ENCODE measurements at regions not wholly inside any gene's neighbourhood (a gene's known extent, or its start where the extent isn't known, plus 50 kb on each side); places are given as distances from the start of the nearest gene placed in this dataset.

DNA sequence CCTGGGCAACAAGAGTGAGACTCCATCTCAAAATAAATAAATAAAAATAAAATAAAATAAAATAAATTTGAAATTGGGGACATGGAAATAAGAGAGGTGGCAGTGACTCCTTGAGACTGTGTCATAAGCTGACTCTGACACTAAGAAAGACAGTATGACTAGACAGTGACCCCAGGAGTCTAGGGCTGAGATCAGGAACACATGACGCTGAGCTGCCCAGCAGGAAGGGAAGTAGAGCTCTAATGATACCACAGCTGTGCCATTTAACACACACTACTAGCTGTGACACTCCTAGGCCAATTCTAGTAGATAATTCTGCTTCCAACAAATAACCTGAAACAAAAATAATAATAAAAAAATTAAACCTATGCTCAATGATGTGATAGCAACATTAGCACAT lies 293.0 kb downstream of the SEC61B start:
- Histone ChIP-seq H3K9me3 (ENCODE audit: control insufficient read depth in 3 of 3, low read length in 3 of 3) (no peaks in the 10 kb centered on the region), H3K27me3 (ENCODE audit: control insufficient read depth in 3 of 3, insufficient read depth in 3 of 3, low read length in 3 of 3) (no peaks in the 10 kb centered on the region), H3K9ac (ENCODE audit: low read depth in 1 of 3, low read length in 3 of 3) (no peak overlapping the region), H3K4me1 (ENCODE audit: control insufficient read depth in 3 of 3, insufficient read depth in 3 of 3, low read length in 3 of 3) (no peaks in the 10 kb centered on the region), H3K36me3 (ENCODE audit: control insufficient read depth in 3 of 3, insufficient read depth in 3 of 3, low read length in 3 of 3) (no peaks in the 10 kb centered on the region), H3K4me3 (ENCODE audit: low read length in 3 of 3) (no peak overlapping the region), H3K27ac (ENCODE audit: low read depth, low read length) (no peak overlapping the region)

DNA sequence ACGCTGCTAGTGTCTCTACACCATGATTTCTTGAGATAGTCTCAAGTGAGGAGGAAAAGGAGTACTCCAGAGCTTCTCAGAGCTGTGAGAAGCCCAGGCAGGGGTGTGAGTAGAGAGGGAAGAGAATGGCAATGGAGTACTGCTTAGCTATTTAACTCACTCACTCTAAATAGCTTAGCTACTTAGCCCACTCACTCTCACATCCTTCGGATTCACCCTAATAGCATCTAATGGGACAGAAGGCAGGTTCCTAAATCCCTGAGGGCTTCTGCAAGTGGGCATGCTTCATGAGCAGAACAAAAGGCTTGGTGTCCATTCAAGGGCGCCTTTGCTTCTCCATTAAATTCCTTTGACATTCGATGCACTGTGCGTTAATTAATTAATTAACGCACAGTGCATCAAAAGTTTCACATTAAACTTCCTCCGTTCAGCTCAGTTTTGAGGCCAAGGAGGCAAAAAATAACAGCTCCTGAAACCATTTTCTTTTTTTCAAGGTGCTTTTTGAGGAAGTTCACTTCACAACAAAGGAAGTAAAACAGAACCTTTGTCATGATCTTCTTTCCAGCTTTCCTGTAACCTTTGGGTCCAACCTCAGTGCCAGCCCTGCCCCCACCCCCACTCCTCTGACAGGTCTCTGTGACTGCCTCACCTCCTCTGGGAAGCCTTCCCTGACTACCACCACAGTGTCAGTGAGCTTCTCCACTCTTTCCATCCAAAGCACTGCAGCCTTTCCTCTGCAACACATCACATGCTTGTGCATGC lies 294.0 kb downstream of the SEC61B start:
- H3K9ac ChIP-seq (ENCODE audit: low read depth in 1 of 3, low read length in 3 of 3), result no peak overlapping the region
- no peak overlapping the region for H3K4me3 ChIP-seq (ENCODE audit: low read length in 3 of 3)
- no peaks in the 10 kb centered on the region for H3K27me3 ChIP-seq (ENCODE audit: control insufficient read depth in 3 of 3, insufficient read depth in 3 of 3, low read length in 3 of 3)
- no peak overlapping the region for H3K27ac ChIP-seq (ENCODE audit: low read depth, low read length)
- H3K36me3 ChIP-seq (ENCODE audit: control insufficient read depth in 3 of 3, insufficient read depth in 3 of 3, low read length in 3 of 3), result no peaks in the 10 kb centered on the region
- H3K4me1 ChIP-seq (ENCODE audit: control insufficient read depth in 3 of 3, insufficient read depth in 3 of 3, low read length in 3 of 3), result no peaks in the 10 kb centered on the region
- H3K9me3 ChIP-seq (ENCODE audit: control insufficient read depth in 3 of 3, low read length in 3 of 3), result no peaks in the 10 kb centered on the region

DNA sequence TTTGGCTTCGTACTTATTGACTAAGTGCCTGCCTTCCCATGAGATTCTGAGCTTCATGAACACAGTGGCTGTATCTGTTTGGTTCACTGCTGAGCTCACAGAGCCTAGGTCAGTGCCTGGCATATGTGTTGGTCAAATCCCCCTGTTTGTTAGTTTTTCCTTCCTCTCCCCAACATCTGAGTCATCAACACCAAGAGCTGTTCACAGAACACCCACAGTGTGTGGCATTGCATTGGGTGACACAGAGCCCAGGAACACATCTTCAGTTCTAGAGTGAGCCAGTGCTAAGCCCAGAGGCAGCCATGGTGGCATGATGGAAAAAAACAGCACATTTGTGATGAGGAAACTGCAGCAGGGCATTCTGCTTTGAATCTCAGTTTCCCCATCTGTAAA lies 294.6 kb downstream of the SEC61B start:
- H3K4me3 ChIP-seq (ENCODE audit: low read length in 3 of 3), result no peak overlapping the region
- no peaks in the 10 kb centered on the region for H3K9me3 ChIP-seq (ENCODE audit: control insufficient read depth in 3 of 3, low read length in 3 of 3)
- no peaks in the 10 kb centered on the region for H3K4me1 ChIP-seq (ENCODE audit: control insufficient read depth in 3 of 3, insufficient read depth in 3 of 3, low read length in 3 of 3)
- no peaks in the 10 kb centered on the region for H3K36me3 ChIP-seq (ENCODE audit: control insufficient read depth in 3 of 3, insufficient read depth in 3 of 3, low read length in 3 of 3)
- H3K27me3 ChIP-seq (ENCODE audit: control insufficient read depth in 3 of 3, insufficient read depth in 3 of 3, low read length in 3 of 3), result no peaks in the 10 kb centered on the region
- H3K27ac ChIP-seq (ENCODE audit: low read depth, low read length), result no peak overlapping the region
- H3K9ac ChIP-seq (ENCODE audit: low read depth in 1 of 3, low read length in 3 of 3), result no peak overlapping the region

DNA sequence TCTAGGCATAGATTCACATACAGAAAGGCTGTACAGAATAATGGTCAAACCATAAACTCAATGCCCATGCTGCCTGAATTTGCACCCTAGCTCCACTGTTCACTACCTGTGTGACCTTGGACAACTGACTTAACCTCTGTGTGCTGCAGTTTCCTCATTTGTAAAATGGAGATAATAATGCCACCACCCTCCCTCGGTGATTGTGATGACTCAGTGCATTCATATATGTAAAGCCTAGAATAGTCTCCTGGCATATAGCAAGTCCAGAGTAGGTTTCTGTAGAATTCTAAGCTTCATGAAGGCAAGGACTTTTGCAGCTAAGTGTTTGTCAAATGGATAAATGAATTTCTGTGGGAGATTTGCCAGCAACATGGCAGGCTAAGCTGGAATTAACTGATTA lies 297.8 kb upstream of the NR4A3 start:
- Histone ChIP-seq H3K27me3 (ENCODE audit: control insufficient read depth in 3 of 3, insufficient read depth in 3 of 3, low read length in 3 of 3) (no peaks in the 10 kb centered on the region), H3K9me3 (ENCODE audit: control insufficient read depth in 3 of 3, low read length in 3 of 3) (no peaks in the 10 kb centered on the region), H3K27ac (ENCODE audit: low read depth, low read length) (no peak overlapping the region)

DNA sequence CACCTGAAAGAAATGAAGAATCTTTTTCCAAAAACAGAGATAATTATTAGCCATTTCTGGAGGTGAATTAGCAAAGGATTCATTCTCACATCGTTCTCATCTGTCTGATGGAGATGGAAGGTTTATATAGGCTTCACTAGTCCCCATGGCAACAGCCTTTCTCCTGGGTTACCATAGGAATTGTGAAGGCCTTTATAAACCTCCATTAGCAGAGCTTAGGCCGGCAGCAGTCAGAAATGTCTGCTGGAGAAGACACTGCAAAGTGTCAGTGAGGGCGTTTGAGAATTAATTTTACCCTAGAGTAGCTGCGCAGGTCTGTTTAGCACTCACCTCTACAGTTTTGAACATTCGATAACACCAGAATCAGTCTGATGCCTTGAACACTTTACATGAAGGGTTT lies 290.4 kb upstream of the NR4A3 start:
- Histone ChIP-seq H3K4me3 (ENCODE audit: low read length in 3 of 3) (no peak overlapping the region), H3K27ac (ENCODE audit: low read depth, low read length) (no peak overlapping the region), H3K9me3 (ENCODE audit: control insufficient read depth in 3 of 3, low read length in 3 of 3) (no peaks in the 10 kb centered on the region), H3K4me1 (ENCODE audit: control insufficient read depth in 3 of 3, insufficient read depth in 3 of 3, low read length in 3 of 3) (no peaks in the 10 kb centered on the region), H3K27me3 (ENCODE audit: control insufficient read depth in 3 of 3, insufficient read depth in 3 of 3, low read length in 3 of 3) (no peaks in the 10 kb centered on the region), H3K9ac (ENCODE audit: low read depth in 1 of 3, low read length in 3 of 3) (no peak overlapping the region), H3K36me3 (ENCODE audit: control insufficient read depth in 3 of 3, insufficient read depth in 3 of 3, low read length in 3 of 3) (no peaks in the 10 kb centered on the region)

More for the DNA sequence above, 297.8 kb upstream of the NR4A3 start:
- Histone ChIP-seq H3K9ac (ENCODE audit: low read depth in 1 of 3, low read length in 3 of 3) (no peak overlapping the region), H3K4me1 (ENCODE audit: control insufficient read depth in 3 of 3, insufficient read depth in 3 of 3, low read length in 3 of 3) (no peaks in the 10 kb centered on the region), H3K4me3 (ENCODE audit: low read length in 3 of 3) (no peak overlapping the region), H3K36me3 (ENCODE audit: control insufficient read depth in 3 of 3, insufficient read depth in 3 of 3, low read length in 3 of 3) (no peaks in the 10 kb centered on the region)

DNA sequence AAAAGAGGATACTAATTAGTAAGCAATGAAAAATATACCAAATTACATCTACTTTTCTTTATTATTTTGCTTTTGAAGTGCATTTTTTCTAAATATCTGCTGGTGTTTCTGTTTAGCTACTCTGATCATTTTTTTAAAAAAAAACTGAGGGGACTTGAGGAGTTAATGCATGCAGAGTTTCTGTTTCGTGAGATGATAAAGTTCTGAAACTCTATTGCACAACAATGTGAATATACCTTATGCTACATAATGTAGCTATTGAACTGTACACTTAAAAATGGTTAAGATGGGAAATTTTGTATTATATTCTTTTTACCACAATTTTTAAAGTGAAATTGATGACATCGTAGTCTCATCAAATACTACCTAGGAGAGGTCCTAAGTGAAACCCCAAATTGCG lies 288.3 kb upstream of the NR4A3 start:
- no peaks in the 10 kb centered on the region for H3K9me3 ChIP-seq (ENCODE audit: control insufficient read depth in 3 of 3, low read length in 3 of 3)
- no peak overlapping the region for H3K27ac ChIP-seq (ENCODE audit: low read depth, low read length)
- no peaks in the 10 kb centered on the region for H3K27me3 ChIP-seq (ENCODE audit: control insufficient read depth in 3 of 3, insufficient read depth in 3 of 3, low read length in 3 of 3)
- no peaks in the 10 kb centered on the region for H3K36me3 ChIP-seq (ENCODE audit: control insufficient read depth in 3 of 3, insufficient read depth in 3 of 3, low read length in 3 of 3)
- H3K4me1 ChIP-seq (ENCODE audit: control insufficient read depth in 3 of 3, insufficient read depth in 3 of 3, low read length in 3 of 3), result no peaks in the 10 kb centered on the region
- no peak overlapping the region for H3K4me3 ChIP-seq (ENCODE audit: low read length in 3 of 3)
- no peak overlapping the region for H3K9ac ChIP-seq (ENCODE audit: low read depth in 1 of 3, low read length in 3 of 3)

DNA sequence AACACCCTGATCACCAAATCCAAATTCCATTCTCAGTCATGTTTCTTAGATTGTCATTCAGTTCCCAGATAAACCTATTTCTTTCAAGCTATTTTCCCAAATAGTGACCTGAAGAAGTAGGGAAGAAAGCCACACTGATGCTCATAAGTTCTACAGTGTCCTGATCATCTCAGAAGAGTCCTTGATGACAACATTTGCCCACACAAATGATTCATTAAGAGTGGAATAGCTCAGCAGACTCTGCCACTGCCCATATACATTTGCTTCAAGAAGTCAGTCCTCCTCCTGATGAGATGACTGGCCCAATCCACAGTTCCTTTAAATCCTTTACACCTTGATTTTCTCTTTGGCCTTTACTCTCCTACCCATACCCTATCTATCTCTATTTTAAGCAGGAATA lies 283.7 kb upstream of the NR4A3 start:
- Histone ChIP-seq H3K36me3 (ENCODE audit: control insufficient read depth in 3 of 3, insufficient read depth in 3 of 3, low read length in 3 of 3) (no peaks in the 10 kb centered on the region), H3K4me1 (ENCODE audit: control insufficient read depth in 3 of 3, insufficient read depth in 3 of 3, low read length in 3 of 3) (no peaks in the 10 kb centered on the region), H3K9me3 (ENCODE audit: control insufficient read depth in 3 of 3, low read length in 3 of 3) (no peaks in the 10 kb centered on the region), H3K9ac (ENCODE audit: low read depth in 1 of 3, low read length in 3 of 3) (no peak overlapping the region), H3K27ac (ENCODE audit: low read depth, low read length) (no peak overlapping the region), H3K27me3 (ENCODE audit: control insufficient read depth in 3 of 3, insufficient read depth in 3 of 3, low read length in 3 of 3) (no peaks in the 10 kb centered on the region), H3K4me3 (ENCODE audit: low read length in 3 of 3) (no peak overlapping the region)

DNA sequence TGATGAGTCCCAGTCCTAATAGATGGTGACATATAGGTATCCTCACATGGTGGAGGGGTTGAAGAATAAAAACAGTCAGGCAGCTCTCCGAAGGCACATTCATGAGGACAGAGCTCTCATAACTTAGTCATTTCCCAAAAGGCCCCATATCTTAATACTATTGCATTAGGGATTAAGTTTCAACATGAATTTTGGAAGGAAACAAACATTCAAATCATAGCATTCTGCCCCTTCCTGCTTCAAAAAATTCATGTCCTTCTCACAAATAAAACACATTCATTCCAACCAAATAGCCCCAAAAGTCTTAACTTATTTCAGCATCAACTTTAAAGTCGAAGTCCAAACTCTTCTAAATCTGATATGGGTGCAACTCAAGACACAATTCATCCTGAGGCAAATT lies 277.2 kb upstream of the NR4A3 start:
- no peaks in the 10 kb centered on the region for H3K27me3 ChIP-seq (ENCODE audit: control insufficient read depth in 3 of 3, insufficient read depth in 3 of 3, low read length in 3 of 3)
- no peaks in the 10 kb centered on the region for H3K36me3 ChIP-seq (ENCODE audit: control insufficient read depth in 3 of 3, insufficient read depth in 3 of 3, low read length in 3 of 3)
- no peak overlapping the region for H3K27ac ChIP-seq (ENCODE audit: low read depth, low read length)
- H3K9me3 ChIP-seq (ENCODE audit: control insufficient read depth in 3 of 3, low read length in 3 of 3), result no peaks in the 10 kb centered on the region
- no peak overlapping the region for H3K9ac ChIP-seq (ENCODE audit: low read depth in 1 of 3, low read length in 3 of 3)
- no peak overlapping the region for H3K4me3 ChIP-seq (ENCODE audit: low read length in 3 of 3)
- H3K4me1 ChIP-seq (ENCODE audit: control insufficient read depth in 3 of 3, insufficient read depth in 3 of 3, low read length in 3 of 3), result no peaks in the 10 kb centered on the region

DNA sequence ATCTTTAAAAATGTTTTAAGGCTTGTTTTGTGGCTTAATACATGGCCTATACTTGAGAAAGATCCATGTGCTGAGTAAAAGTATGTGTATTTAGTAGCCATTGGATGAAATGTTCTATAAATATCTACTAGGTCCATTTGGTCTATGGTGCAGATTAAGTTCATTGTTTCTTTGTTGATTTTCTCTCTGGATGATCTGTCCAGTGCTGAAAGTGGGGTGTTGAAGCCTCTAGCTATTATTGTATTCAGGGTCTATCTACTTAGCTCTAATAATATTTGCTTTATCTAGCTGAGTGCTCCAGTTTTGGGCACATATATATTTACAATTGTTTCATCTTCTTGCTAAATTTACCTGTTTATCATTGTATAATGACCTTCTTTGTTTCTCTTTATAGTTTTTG lies 272.2 kb upstream of the NR4A3 start:
- H3K4me3 ChIP-seq (ENCODE audit: low read length in 3 of 3), result no peak overlapping the region
- H3K4me1 ChIP-seq (ENCODE audit: control insufficient read depth in 3 of 3, insufficient read depth in 3 of 3, low read length in 3 of 3), result no peaks in the 10 kb centered on the region
- no peak overlapping the region for H3K9ac ChIP-seq (ENCODE audit: low read depth in 1 of 3, low read length in 3 of 3)
- H3K36me3 ChIP-seq (ENCODE audit: control insufficient read depth in 3 of 3, insufficient read depth in 3 of 3, low read length in 3 of 3), result no peaks in the 10 kb centered on the region
- H3K27me3 ChIP-seq (ENCODE audit: control insufficient read depth in 3 of 3, insufficient read depth in 3 of 3, low read length in 3 of 3), result no peaks in the 10 kb centered on the region
- H3K9me3 ChIP-seq (ENCODE audit: control insufficient read depth in 3 of 3, low read length in 3 of 3), result peaks cover 0 to 3% (median 0%) of the 10 kb centered on the region in 3 donors
- no peak overlapping the region for H3K27ac ChIP-seq (ENCODE audit: low read depth, low read length)

DNA sequence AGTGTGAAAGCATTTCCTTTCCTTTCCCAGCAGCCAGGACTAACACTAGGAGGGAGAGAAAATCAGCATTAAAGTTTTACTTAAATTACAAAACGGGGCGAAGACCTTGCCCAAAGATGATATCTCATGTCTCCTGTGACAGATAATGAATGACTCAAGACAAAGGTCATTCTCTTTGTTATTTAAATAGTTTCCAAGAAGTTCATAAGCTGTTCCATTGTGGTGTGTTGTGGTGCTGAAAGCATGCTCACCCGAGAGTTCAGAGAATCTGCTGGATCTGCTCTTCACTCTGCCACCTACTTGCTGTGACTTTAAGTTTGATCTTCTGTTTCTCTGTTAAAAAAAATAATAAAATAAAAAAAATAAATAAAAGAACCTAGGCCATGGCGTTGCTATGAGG lies 265.9 kb upstream of the NR4A3 start:
- H3K4me3 ChIP-seq (ENCODE audit: low read length in 3 of 3), result no peak overlapping the region
- no peaks in the 10 kb centered on the region for H3K4me1 ChIP-seq (ENCODE audit: control insufficient read depth in 3 of 3, insufficient read depth in 3 of 3, low read length in 3 of 3)
- H3K27me3 ChIP-seq (ENCODE audit: control insufficient read depth in 3 of 3, insufficient read depth in 3 of 3, low read length in 3 of 3), result no peaks in the 10 kb centered on the region
- no peaks in the 10 kb centered on the region for H3K9me3 ChIP-seq (ENCODE audit: control insufficient read depth in 3 of 3, low read length in 3 of 3)
- H3K27ac ChIP-seq (ENCODE audit: low read depth, low read length), result no peak overlapping the region
- H3K9ac ChIP-seq (ENCODE audit: low read depth in 1 of 3, low read length in 3 of 3), result no peak overlapping the region
- no peaks in the 10 kb centered on the region for H3K36me3 ChIP-seq (ENCODE audit: control insufficient read depth in 3 of 3, insufficient read depth in 3 of 3, low read length in 3 of 3)

All from skeletal muscle tissue (tissue), 3 donors.